Epithelial cell of proximal tubule (primary cell): ENCODE measurements at regions not wholly inside any gene's neighbourhood (a gene's known extent, or its start where the extent isn't known, plus 50 kb on each side); places are given as distances from the start of the nearest gene placed in this dataset.

Experiments
- DNase-seq: peaks from one replicate; pipeline ENCODE4 v3.0.0-alpha.2; 2011; ENCODE audit warnings: low read depth
- H3K4me3 ChIP-seq: 2 replicates; pipeline ENCODE4 v1.5.1; 2011; ENCODE audit warnings: low read depth, mild to moderate bottlenecking, low read length
- CTCF ChIP-seq: conservative IDR thresholded peaks from 2 replicates; pipeline ENCODE4 v1.5.1; 2012; ENCODE audit warnings: low read depth, mild to moderate bottlenecking, low read length

- no peak for TF ChIP-seq CTCF
- no peak overlapping the region for H3K4me3 ChIP-seq
- no peak for DNase-seq
Measured at GRCh38 chr5:174218162-174218561, 172.7 kb downstream of the NSG2 start.

GRCh38 chr5:174220417-174220816 is 174.9 kb downstream of the NSG2 start:
- DNase-seq: no peak

GRCh38 chr5:174221436-174221835 is 175.9 kb downstream of the NSG2 start:
- DNase-seq: no peak
- no peak for TF ChIP-seq CTCF
- no peak overlapping the region for H3K4me3 ChIP-seq

More at GRCh38 chr5:174220417-174220816, 174.9 kb downstream of the NSG2 start:
- TF ChIP-seq CTCF: no peak
- no peak overlapping the region for H3K4me3 ChIP-seq

GRCh38 chr5:174221946-174222345 is 176.4 kb downstream of the NSG2 start:
- TF ChIP-seq CTCF: no peak
- H3K4me3 ChIP-seq: no peak overlapping the region
- no peak for DNase-seq

- DNase-seq: no peak
- TF ChIP-seq CTCF: no peak
Measured at GRCh38 chr5:174222891-174223290, 177.4 kb downstream of the NSG2 start.

GRCh38 chr5:174223355-174223754 is 177.8 kb downstream of the NSG2 start:
- no peak for TF ChIP-seq CTCF
- no peak for DNase-seq
- H3K4me3 ChIP-seq: no peak overlapping the region

More at GRCh38 chr5:174222891-174223290, 177.4 kb downstream of the NSG2 start:
- no peak overlapping the region for H3K4me3 ChIP-seq

GRCh38 chr5:174229068-174229467 is 183.6 kb downstream of the NSG2 start:
- no peak overlapping the region for H3K4me3 ChIP-seq
- no peak for TF ChIP-seq CTCF
- DNase-seq: no peak
